H1 (cell line): ENCODE measurements at regions not wholly inside any gene's neighbourhood (a gene's known extent, or its start where the extent isn't known, plus 50 kb on each side); places are given as distances from the start of the nearest gene placed in this dataset.

Experiments
- CTCF ChIA-PET: fragments of 300-600 bp; sonication (Branson Sonifier 250); formaldehyde crosslinking; loops from one replicate; lab custom pipeline; 2021; ENCODE audit not compliant: partially characterized antibody; lab: Charles Lee
- POLR2A ChIA-PET: fragments of 300-600 bp; sonication (Branson Sonifier 250); formaldehyde crosslinking; loops from one replicate; lab custom pipeline; 2021; ENCODE audit warnings: inconsistent platforms; ENCODE audit not compliant: partially characterized antibody; lab: Charles Lee
- DNase-seq, 2 experiments: peaks; one replicate each; pipeline versions ENCODE4 v3.0.0 to v3.0.0-alpha.2; 2010 to 2022; ENCODE audit warnings: low spot score in 2 of 2, low read depth in 1 of 2, mixed read lengths in 1 of 2
- FAIRE-seq: peaks from 2 replicates; lab custom pipeline; 2011; peaks lifted over from hg19 to GRCh38; lab: Jason Lieb, UNC
- H2AFZ ChIP-seq: 2 replicates; pipeline ENCODE4 v1.8.1; 2012; ENCODE audit warnings: low read length, inconsistent platforms
- H2AK5ac ChIP-seq: 2 replicates; pipeline ENCODE4 v1.6.1; 2013; ENCODE audit warnings: low read depth, low read length
- H2BK120ac ChIP-seq: replicated peaks from 2 replicates; pipeline ENCODE3; 2013; ENCODE audit warnings: low read depth, low read length, inconsistent platforms
- H2BK12ac ChIP-seq: 2 replicates; pipeline ENCODE4 v1.6.1; 2013; ENCODE audit warnings: low read depth, low read length
- H2BK15ac ChIP-seq: 2 replicates; pipeline ENCODE4 v1.6.1; 2013; ENCODE audit warnings: low read length
- H2BK20ac ChIP-seq: 2 replicates; pipeline ENCODE4 v1.6.1; 2013; ENCODE audit warnings: low read length
- H2BK5ac ChIP-seq: 2 replicates; pipeline ENCODE4 v1.6.1; 2013; ENCODE audit warnings: low read depth, low read length
- H3K14ac ChIP-seq: 2 replicates; pipeline ENCODE4 v1.6.1; 2013; ENCODE audit warnings: inconsistent platforms; ENCODE audit not compliant: insufficient read length
- H3K18ac ChIP-seq: 2 replicates; pipeline ENCODE4 v1.6.1; 2013; ENCODE audit warnings: low read length; ENCODE audit errors: extremely low read depth
- H3K23ac ChIP-seq: 2 replicates; pipeline ENCODE4 v1.6.1; 2013; ENCODE audit warnings: inconsistent platforms; ENCODE audit not compliant: insufficient read length
- H3K23me2 ChIP-seq: 2 replicates; pipeline ENCODE4 v1.6.1; 2013; ENCODE audit warnings: low read depth, low read length
- H3K27ac ChIP-seq: 2 replicates; pipeline ENCODE4 v1.6.1; 2011; ENCODE audit warnings: low read depth, low read length, inconsistent platforms
- H3K27me3 ChIP-seq, 4 experiments: replicated peaks in 1 of 4; 1 replicate in 1 of 4; 2 replicates in 3 of 4; pipeline versions ENCODE4 v1.6.1 to v1.8.1; 2011 to 2013; ENCODE audit warnings: low read length in 3 of 4, mild to moderate bottlenecking in 3 of 4, inconsistent platforms in 2 of 4, mixed read lengths in 2 of 4, moderate library complexity in 1 of 4; ENCODE audit not compliant: control insufficient read depth in 3 of 4, insufficient read depth in 3 of 4; ENCODE audit errors: extremely low read depth in 1 of 4
- H3K36me3 ChIP-seq, 4 experiments: 2 replicates each; pipeline versions ENCODE4 v1.6.1 to v1.8.1; 2011 to 2013; ENCODE audit warnings: mild to moderate bottlenecking in 4 of 4, low read length in 3 of 4, moderate library complexity in 2 of 4, control low read depth in 1 of 4, inconsistent platforms in 1 of 4; ENCODE audit not compliant: insufficient read depth in 4 of 4, control insufficient read depth in 2 of 4
- H3K4ac ChIP-seq: replicated peaks from 2 replicates; pipeline ENCODE3; 2013; ENCODE audit warnings: low read length, low read depth, mixed read lengths, inconsistent platforms; ENCODE audit not compliant: insufficient read length
- H3K4me1 ChIP-seq, 4 experiments: replicated peaks in 1 of 4; 1 replicate in 1 of 4; 2 replicates in 3 of 4; pipeline versions ENCODE4 v1.6.1 to v1.8.1; 2011 to 2013; ENCODE audit warnings: low read length in 3 of 4, inconsistent platforms in 2 of 4, mixed read lengths in 1 of 4; ENCODE audit not compliant: insufficient read depth in 4 of 4, control insufficient read depth in 3 of 4
- H3K4me2 ChIP-seq, 2 experiments: 2 replicates each; pipeline versions ENCODE4 v1.6.1 to v1.8.1; 2011 to 2013; ENCODE audit warnings: low read depth in 2 of 2, low read length in 2 of 2, control low read depth in 1 of 2, inconsistent platforms in 1 of 2, mild to moderate bottlenecking in 1 of 2; ENCODE audit not compliant: insufficient read depth in 1 of 2
- H3K4me3 ChIP-seq, 4 experiments: fragments of 200-600, 300-600 bp in 1 of 4; sonication (generic), shearing (Covaris generic), sonication (Bioruptor Twin) in 1 of 4; 2 replicates each; pipeline versions ENCODE4 v1.5.1 to v1.8.1; 2011 to 2016; ENCODE audit warnings: low read length in 4 of 4, low read depth in 3 of 4, control low read depth in 2 of 4, inconsistent platforms in 2 of 4, mild to moderate bottlenecking in 2 of 4, mixed read lengths in 1 of 4, moderate library complexity in 1 of 4; ENCODE audit not compliant: insufficient read depth in 2 of 4; ENCODE audit errors: extremely low read depth in 1 of 4
- H3K56ac ChIP-seq: replicated peaks from 2 replicates; pipeline ENCODE3; 2013; ENCODE audit warnings: low read depth, mild to moderate bottlenecking, mixed read lengths, low read length, inconsistent platforms; ENCODE audit not compliant: insufficient read length
- H3K79me1 ChIP-seq: 2 replicates; pipeline ENCODE4 v1.6.1; 2013; ENCODE audit warnings: low read depth, low read length, control low read depth
- H3K79me2 ChIP-seq, 2 experiments: 2 replicates each; pipeline versions ENCODE4 v1.6.1 to v1.8.1; 2012 to 2013; ENCODE audit warnings: low read length in 2 of 2, mild to moderate bottlenecking in 2 of 2, inconsistent platforms in 1 of 2; ENCODE audit not compliant: insufficient read depth in 2 of 2, control insufficient read depth in 1 of 2
- H3K9ac ChIP-seq, 4 experiments: replicated peaks in 1 of 4; 1 replicate in 1 of 4; 2 replicates in 3 of 4; pipeline versions ENCODE4 v1.6.1 to v1.8.1; 2011 to 2013; ENCODE audit warnings: low read depth in 3 of 4, low read length in 3 of 4, control low read depth in 2 of 4, mild to moderate bottlenecking in 2 of 4, moderate library complexity in 2 of 4, inconsistent platforms in 1 of 4; ENCODE audit errors: extremely low read depth in 1 of 4
- H3K9me3 ChIP-seq, 2 experiments: 2 replicates each; pipeline versions ENCODE4 v1.6.1 to v1.8.1; 2012 to 2013; ENCODE audit warnings: mild to moderate bottlenecking in 2 of 2, moderate library complexity in 2 of 2, control low read depth in 1 of 2, inconsistent platforms in 1 of 2, low read depth in 1 of 2, low read length in 1 of 2, mixed read lengths in 1 of 2; ENCODE audit not compliant: insufficient read depth in 2 of 2
- H4K20me1 ChIP-seq, 2 experiments: replicated peaks in 1 of 2; 2 replicates each; pipeline versions ENCODE3 to v1.8.1; 2011 to 2013; ENCODE audit warnings: inconsistent platforms in 2 of 2, low read length in 2 of 2, mild to moderate bottlenecking in 1 of 2; ENCODE audit not compliant: insufficient read depth in 2 of 2, control insufficient read depth in 1 of 2
- H4K5ac ChIP-seq: 2 replicates; pipeline ENCODE4 v1.6.1; 2013; ENCODE audit warnings: low read length, low read depth, mixed read lengths, inconsistent platforms; ENCODE audit not compliant: insufficient read length
- H4K8ac ChIP-seq: 2 replicates; pipeline ENCODE4 v1.8.0; 2013; ENCODE audit warnings: mild to moderate bottlenecking, moderate library complexity, low read length, inconsistent platforms; ENCODE audit not compliant: insufficient read depth; ENCODE audit errors: extremely low read depth
- H4K91ac ChIP-seq: replicated peaks from 2 replicates; pipeline ENCODE3; 2013; ENCODE audit warnings: low read length, mixed read lengths, inconsistent platforms; ENCODE audit not compliant: insufficient read length
- CBX8 ChIP-seq: fragments of 300-800, 300-1000 bp; sonication (generic); IDR thresholded peaks from 2 replicates; pipeline ENCODE4 v1.7.1; 2016; ENCODE audit warnings: low read depth, low read length, borderline replicate concordance
- CHD2 ChIP-seq: IDR thresholded peaks from 2 replicates; pipeline ENCODE4 v1.6.1; 2012; ENCODE audit warnings: low read length, improper control_type of control experiment
- MAX ChIP-seq: IDR thresholded peaks from 2 replicates; pipeline ENCODE4 v1.6.1; 2012; ENCODE audit warnings: inconsistent platforms
- POLR2AphosphoS5 ChIP-seq: IDR thresholded peaks from 2 replicates; pipeline ENCODE4 v1.6.1; 2011; ENCODE audit warnings: low read depth, low read length
- RFX5 ChIP-seq: IDR thresholded peaks from 2 replicates; pipeline ENCODE4 v1.6.1; 2011; ENCODE audit warnings: low read depth, low read length, improper control_type of control experiment, borderline replicate concordance
- SP1 ChIP-seq: IDR thresholded peaks from 2 replicates; pipeline ENCODE4 v1.6.1; 2011; ENCODE audit warnings: low read depth, low read length
- SUZ12 ChIP-seq: fragments of 200-600 bp; sonication (generic); IDR thresholded peaks from 2 replicates; pipeline ENCODE4 v1.6.1; 2012; ENCODE audit warnings: mild to moderate bottlenecking, inconsistent platforms, low read length, moderate library complexity, mixed read lengths
- TBP ChIP-seq: IDR thresholded peaks from 2 replicates; pipeline ENCODE4 v1.6.1; 2011; ENCODE audit warnings: low read depth, low read length, improper control_type of control experiment
- WGBS, 2 experiments: shearing (Covaris generic) in 1 of 2; methylation state at CpG; one replicate each; pipeline versions ENCODE4 v1.1.6 to v1.1.7; 2013 to 2015; ENCODE audit warnings: low lambda C conversion rate in 2 of 2, mixed read lengths in 2 of 2, inconsistent platforms in 1 of 2, low coverage in 1 of 2, missing lambda C conversion rate in 1 of 2; ENCODE audit not compliant: insufficient replicate concordance in 2 of 2, insufficient coverage in 1 of 2, insufficient read length in 1 of 2; ENCODE audit errors: extremely low coverage in 1 of 2, missing lambda C conversion rate in 1 of 2; 5-methylcytosine and 5-hydroxymethylcytosine counted together

GRCh38 chr18:78716022-78716421 is 263.6 kb upstream of the SALL3 start:
- TF ChIP-seq CHD2 (no peak), MAX (no peak), RFX5 (no peak), SUZ12 (no peak), SP1 (no peak), CBX8 (no peak), POLR2AphosphoS5 (no peak), TBP (no peak)
- Histone ChIP-seq H2BK15ac (no peak overlapping the region), H3K56ac (no peak overlapping the region), H3K14ac (no peak overlapping the region), H3K18ac (no peak overlapping the region), H3K79me2 (no peaks in the 10 kb centered on the region), H4K20me1 (no peaks in the 10 kb centered on the region), H3K23ac (no peak overlapping the region), H3K9me3 (no peaks in the 10 kb centered on the region; a peak in 1 of 4 replicates), H4K5ac (no peak overlapping the region), H3K79me1 (no peaks in the 10 kb centered on the region), H2BK20ac (no peak overlapping the region), H4K8ac (no peak overlapping the region), H2AK5ac (no peak overlapping the region), H2BK5ac (no peak overlapping the region), H3K4me3 (no peak overlapping the region), H3K4me1 (peaks cover 0 to 8% (median 4%) of the 10 kb centered on the region in 4 experiments; a peak in 5 of 7 replicates), H3K27ac (no peak overlapping the region), H4K91ac (no peak overlapping the region), H3K27me3 (peaks cover 0 to 6% (median 0%) of the 10 kb centered on the region in 4 experiments; a peak in 1 of 7 replicates), H3K9ac (no peak overlapping the region), H2BK12ac (no peak overlapping the region), H3K4me2 (no peak overlapping the region), H2BK120ac (no peak overlapping the region), H2AFZ (no peak overlapping the region), H3K23me2 (no peaks in the 10 kb centered on the region), H3K4ac (no peak overlapping the region), H3K36me3 (no peaks in the 10 kb centered on the region)
- ChIA-PET POLR2A (no interaction called here), CTCF (interaction anchor here (0.7 to 0.9 kb wide), 2 partner anchors 255 to 268 kb away, joined by 3 read pairs; no protein-coding TSS in a partner anchor)
- 82% methylated on average over 8 of the region's 8 CpGs; no CpG with 5 or more reads in 1 of the 2 experiments for WGBS, 2 experiments
- no peak for FAIRE-seq
- no peak for DNase-seq
